ENCODE measurements at regions not wholly inside any gene's neighbourhood (a gene's known extent, or its start where the extent isn't known, plus 50 kb on each side); places are given as distances from the start of the nearest gene placed in this dataset.
A peak's percentile ranks its signal among the peaks of the same experiment; 100 is the strongest.
"Not testable (repeated sequence)": the region's sequence is repeated elsewhere in the genome, so short reads cannot be mapped to it uniquely, and the experiment has no call there.

GRCh38 chr16:76138056-76138455 is 139.1 kb upstream of the CNTNAP4 start:
- in situ Hi-C loops (cut with HindIII; ENCODE audit: extremely low pct_ligation_motif_present, low pct_unique_long_range_greater_than_20kb); H3K4me1 ChIP-seq (ENCODE audit: insufficient read depth, low read length); H3K27me3 ChIP-seq (ENCODE audit: control insufficient read depth in 1 of 2, insufficient read depth in 2 of 2, low read length in 2 of 2); POLR2A ChIA-PET; BruUV-seq (replicated peaks); H3K36me3 ChIP-seq (replicated peaks in 1 of 2; ENCODE audit: control insufficient read depth in 1 of 2, insufficient read depth in 2 of 2, low read length in 2 of 2); H3K9me3 ChIP-seq (ENCODE audit: low read length); DNase-seq (ENCODE audit: low spot score); H2AFZ ChIP-seq (ENCODE audit: low read length); ATAC-seq; H3K4me3 ChIP-seq (replicated peaks in 1 of 3; ENCODE audit: insufficient read depth in 1 of 3, low read depth in 2 of 3, low read length in 3 of 3); H3K27ac ChIP-seq (ENCODE audit: extremely low read length, insufficient read depth, low read length); CTCF ChIA-PET (ENCODE audit: low intra/inter-chr PET ratio, low total read pairs); H4K20me1 ChIP-seq (ENCODE audit: insufficient read depth, low read length); H3K4me2 ChIP-seq (ENCODE audit: low read depth, low read length); FAIRE-seq; intact Hi-C loops (cut with micrococcal nuclease; ENCODE audit: unreplicated experiment); H3K9ac ChIP-seq (ENCODE audit: insufficient read depth, low read depth, low read length); H3K79me2 ChIP-seq (ENCODE audit: insufficient read depth, low read length): not testable (repeated sequence)
- 1% methylated on average over 6 of the region's 6 CpGs for WGBS (ENCODE audit: low lambda C conversion rate)

- Histone ChIP-seq H3K4me3 (replicated peaks in 1 of 3; ENCODE audit: insufficient read depth in 1 of 3, low read depth in 2 of 3, low read length in 3 of 3) (no peak overlapping the region), H3K79me2 (ENCODE audit: insufficient read depth, low read length) (no peaks in the 10 kb centered on the region), H3K4me2 (ENCODE audit: low read depth, low read length) (no peak overlapping the region), H3K9ac (ENCODE audit: insufficient read depth, low read depth, low read length) (no peak overlapping the region), H3K4me1 (ENCODE audit: insufficient read depth, low read length) (no peaks in the 10 kb centered on the region), H3K9me3 (ENCODE audit: low read length) (no peaks in the 10 kb centered on the region), H3K27me3 (ENCODE audit: control insufficient read depth in 1 of 2, insufficient read depth in 2 of 2, low read length in 2 of 2) (no peaks in the 10 kb centered on the region; a peak in 1 of 5 replicates), H3K27ac (ENCODE audit: extremely low read length, insufficient read depth, low read length) (no peak overlapping the region), H3K36me3 (replicated peaks in 1 of 2; ENCODE audit: control insufficient read depth in 1 of 2, insufficient read depth in 2 of 2, low read length in 2 of 2) (no peaks in the 10 kb centered on the region), H4K20me1 (ENCODE audit: insufficient read depth, low read length) (no peaks in the 10 kb centered on the region), H2AFZ (ENCODE audit: low read length) (no peak overlapping the region)
- ATAC-seq (peak; percentile 57; the same call in 2 of the 3 replicates), FAIRE-seq (no peak), DNase-seq (ENCODE audit: low spot score) (no peak)
- in situ Hi-C loops (cut with HindIII; ENCODE audit: extremely low pct_ligation_motif_present, low pct_unique_long_range_greater_than_20kb), result no loop called here
- CTCF ChIA-PET (ENCODE audit: low intra/inter-chr PET ratio, low total read pairs), result no interaction called here
- POLR2A ChIA-PET, result no interaction called here
- BruUV-seq (replicated peaks), result no TSS peak
- 26% methylated on average over 5 of the region's 5 CpGs for WGBS (ENCODE audit: low lambda C conversion rate)
- TF ChIP-seq ZSCAN9 (CRISPR knock-in tag; IDR thresholded peaks at IDR 0.05; ENCODE audit: borderline replicate concordance) (no peak), SMC3 (IDR thresholded peaks at IDR 0.05; ENCODE audit: low read length) (0 out of 2 replicates have a peak, but pooled peaks have one; percentile 11), ZNF598 (CRISPR knock-in tag; IDR thresholded peaks at IDR 0.05; ENCODE audit: borderline replicate concordance) (no peak)
- intact Hi-C loops (cut with micrococcal nuclease; ENCODE audit: unreplicated experiment), result no loop called here
Observed at GRCh38 chr16:76157629-76158028, 119.6 kb upstream of the CNTNAP4 start.

GRCh38 chr16:76162046-76162445 is 115.2 kb upstream of the CNTNAP4 start:
- Histone ChIP-seq H3K36me3 (replicated peaks in 1 of 2; ENCODE audit: control insufficient read depth in 1 of 2, insufficient read depth in 2 of 2, low read length in 2 of 2) (no peaks in the 10 kb centered on the region), H2AFZ (ENCODE audit: low read length) (no peak overlapping the region), H3K9ac (ENCODE audit: insufficient read depth, low read depth, low read length) (no peak overlapping the region), H3K27me3 (ENCODE audit: control insufficient read depth in 1 of 2, insufficient read depth in 2 of 2, low read length in 2 of 2) (no peaks in the 10 kb centered on the region; a peak in 1 of 5 replicates), H3K4me2 (ENCODE audit: low read depth, low read length) (no peak overlapping the region), H3K4me3 (replicated peaks in 1 of 3; ENCODE audit: insufficient read depth in 1 of 3, low read depth in 2 of 3, low read length in 3 of 3) (no peak overlapping the region), H3K79me2 (ENCODE audit: insufficient read depth, low read length) (no peaks in the 10 kb centered on the region), H3K4me1 (ENCODE audit: insufficient read depth, low read length) (no peaks in the 10 kb centered on the region), H3K9me3 (ENCODE audit: low read length) (no peaks in the 10 kb centered on the region), H4K20me1 (ENCODE audit: insufficient read depth, low read length) (no peaks in the 10 kb centered on the region), H3K27ac (ENCODE audit: extremely low read length, insufficient read depth, low read length) (no peak overlapping the region)
- WGBS (ENCODE audit: low lambda C conversion rate), result under 1% methylated on average over 3 of the region's 3 CpGs
- ATAC-seq, result no peak
- ChIA-PET POLR2A (no interaction called here), CTCF (ENCODE audit: low intra/inter-chr PET ratio, low total read pairs) (no interaction called here)
- DNase-seq (ENCODE audit: low spot score), result no peak
- in situ Hi-C loops (cut with HindIII; ENCODE audit: extremely low pct_ligation_motif_present, low pct_unique_long_range_greater_than_20kb), result no loop called here
- BruUV-seq (replicated peaks), result no TSS peak
- FAIRE-seq, result no peak
- intact Hi-C loops (cut with micrococcal nuclease; ENCODE audit: unreplicated experiment), result no loop called here
- TF ChIP-seq RFX3 (CRISPR knock-in tag; IDR thresholded peaks at IDR 0.05), result no peak
- no peak for TF ChIP-seq ZNF281 (CRISPR knock-in tag; IDR thresholded peaks at IDR 0.05; ENCODE audit: borderline replicate concordance)
- TF ChIP-seq ESRRA (CRISPR knock-in tag; IDR thresholded peaks at IDR 0.05; ENCODE audit: low read depth), result no peak
- no peak for TF ChIP-seq ZNF282 (IDR thresholded peaks at IDR 0.05; ENCODE audit: partially characterized antibody)
- TF ChIP-seq ZBTB43 (CRISPR knock-in tag; conservative IDR thresholded peaks at IDR 0.05), result no peak
- TF ChIP-seq RXRA (CRISPR knock-in tag; IDR thresholded peaks at IDR 0.05), result no peak
- TF ChIP-seq KLF11 (CRISPR knock-in tag; IDR thresholded peaks at IDR 0.05), result no peak

Data from HepG2 (cell line).